Hepatocyte (in vitro differentiated cells): ENCODE measurements at regions not wholly inside any gene's neighbourhood (a gene's known extent, or its start where the extent isn't known, plus 50 kb on each side); places are given as distances from the start of the nearest gene placed in this dataset.

Experiments
- DNase-seq: peaks from one replicate; pipeline ENCODE4 v3.0.0-alpha.2; 2016; ENCODE audit warnings: low spot score
- H2AFZ ChIP-seq: fragments of 200-600 bp; sonication (generic); 2 replicates; pipeline ENCODE4 v1.6.0; 2016; ENCODE audit warnings: antibody characterized with exemption, mild to moderate bottlenecking
- H3K27ac ChIP-seq: fragments of 200-600 bp; sonication (generic); 2 replicates; pipeline ENCODE4 v1.5.1; 2016; ENCODE audit warnings: mild to moderate bottlenecking
- H3K27me3 ChIP-seq: fragments of 200-600 bp; sonication (generic); 2 replicates; pipeline ENCODE4 v1.6.1; 2016
- H3K36me3 ChIP-seq: fragments of 200-600 bp; sonication (generic); replicated peaks from 2 replicates; pipeline ENCODE4 v1.5.1; 2016; ENCODE audit warnings: low read depth; ENCODE audit not compliant: insufficient read depth
- H3K4me1 ChIP-seq: fragments of 200-600 bp; sonication (generic); 2 replicates; pipeline ENCODE4 v1.5.1; 2016; ENCODE audit warnings: mild to moderate bottlenecking, moderate library complexity; ENCODE audit not compliant: insufficient read depth
- H3K4me2 ChIP-seq: fragments of 200-600 bp; sonication (generic); 2 replicates; pipeline ENCODE4 v1.6.0; 2016
- H3K4me3 ChIP-seq: fragments of 200-600 bp; sonication (generic); 2 replicates; pipeline ENCODE4 v1.5.1; 2016; ENCODE audit warnings: mild to moderate bottlenecking
- H3K79me2 ChIP-seq: fragments of 200-600 bp; sonication (generic); 2 replicates; pipeline ENCODE4 v1.6.0; 2017; ENCODE audit warnings: mild to moderate bottlenecking
- H3K9me2 ChIP-seq: fragments of 200-600 bp; sonication (generic); replicated peaks from 2 replicates; pipeline ENCODE4 v1.6.0; 2017; ENCODE audit warnings: mild to moderate bottlenecking; ENCODE audit not compliant: insufficient read depth
- H3K9me3 ChIP-seq: fragments of 200-600 bp; sonication (generic); 2 replicates; pipeline ENCODE4 v1.5.1; 2016; ENCODE audit warnings: low read depth, mild to moderate bottlenecking
- H4K20me1 ChIP-seq: fragments of 200-600 bp; sonication (generic); 2 replicates; pipeline ENCODE4 v1.6.0; 2016; ENCODE audit warnings: mild to moderate bottlenecking; ENCODE audit not compliant: insufficient read depth, poor library complexity, severe bottlenecking
- CTCF ChIP-seq: fragments of 200-600 bp; sonication (generic); IDR thresholded peaks from 2 replicates; pipeline ENCODE4 v1.5.1; 2016; ENCODE audit warnings: antibody characterized with exemption, mild to moderate bottlenecking; ENCODE audit not compliant: poor library complexity
- EZH2 ChIP-seq: fragments of 200-600 bp; sonication (generic); IDR thresholded peaks from 2 replicates; pipeline ENCODE4 v1.6.1; 2016; ENCODE audit warnings: antibody characterized with exemption, mild to moderate bottlenecking, borderline replicate concordance
- EZH2phosphoT487 ChIP-seq: fragments of 200-600 bp; sonication (generic); IDR thresholded peaks from one replicate; pipeline ENCODE4 v1.6.1; 2018; ENCODE audit warnings: antibody characterized with exemption, mild to moderate bottlenecking, low read depth, moderate library complexity; ENCODE audit not compliant: unreplicated experiment, severe bottlenecking
- WGBS: methylation state at CpG from one replicate; pipeline ENCODE4 v1.1.6; 2016; ENCODE audit warnings: low lambda C conversion rate; ENCODE audit errors: missing lambda C conversion rate; 5-methylcytosine and 5-hydroxymethylcytosine counted together

GRCh38 chr4:122978789-122979188, 56.4 kb upstream of the NUDT6 start:
- Histone ChIP-seq H3K27ac (no peak overlapping the region), H3K36me3 (no peaks in the 10 kb centered on the region)
- WGBS, result 97% methylated on average over 5 of the region's 5 CpGs

GRCh38 chr4:122980860-122981259, 58.5 kb upstream of the NUDT6 start:
- no peak overlapping the region for H3K4me3 ChIP-seq
- H3K79me2 ChIP-seq, result no peaks in the 10 kb centered on the region
- no peak overlapping the region for H2AFZ ChIP-seq
- no peak for DNase-seq
- H3K27me3 ChIP-seq, result no peaks in the 10 kb centered on the region
- H3K4me2 ChIP-seq, result no peak overlapping the region
- H3K36me3 ChIP-seq, result no peaks in the 10 kb centered on the region
- no peaks in the 10 kb centered on the region for H3K4me1 ChIP-seq
- no peak for TF ChIP-seq CTCF
- TF ChIP-seq EZH2phosphoT487, result no peak
- TF ChIP-seq EZH2, result no peak
- H4K20me1 ChIP-seq, result no peaks in the 10 kb centered on the region
- no peak overlapping the region for H3K27ac ChIP-seq
- no peaks in the 10 kb centered on the region for H3K9me2 ChIP-seq
- H3K9me3 ChIP-seq, result no peaks in the 10 kb centered on the region

More at GRCh38 chr4:122978789-122979188, 56.4 kb upstream of the NUDT6 start:
- Histone ChIP-seq H3K27me3 (no peaks in the 10 kb centered on the region), H4K20me1 (no peaks in the 10 kb centered on the region), H3K4me3 (no peak overlapping the region), H3K9me3 (no peaks in the 10 kb centered on the region), H3K4me2 (no peak overlapping the region), H2AFZ (no peak overlapping the region), H3K9me2 (no peaks in the 10 kb centered on the region), H3K4me1 (no peaks in the 10 kb centered on the region), H3K79me2 (no peaks in the 10 kb centered on the region)
- no peak for DNase-seq
- TF ChIP-seq EZH2phosphoT487, result no peak
- no peak for TF ChIP-seq EZH2

DNA sequence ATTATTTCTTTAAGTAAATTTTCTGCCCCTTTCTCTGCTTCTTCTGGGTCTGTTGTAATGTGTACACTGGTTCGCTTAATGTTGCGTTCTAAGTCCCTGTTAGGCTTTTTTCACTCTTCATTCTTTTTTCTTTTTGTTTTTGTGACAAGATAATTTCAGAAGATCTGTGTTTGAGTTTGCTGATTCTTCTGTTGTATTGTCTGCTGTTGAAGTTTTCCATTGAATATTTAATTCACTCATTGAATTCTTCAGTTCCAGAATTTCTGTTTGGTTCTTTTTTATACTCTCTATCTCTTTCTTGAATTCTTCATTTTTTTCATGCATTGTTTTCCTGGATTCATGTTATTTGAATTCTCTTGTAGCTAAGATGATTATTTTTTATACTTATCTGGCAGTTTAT, 66.3 kb upstream of the NUDT6 start:
- Histone ChIP-seq H3K27me3 (no peaks in the 10 kb centered on the region), H2AFZ (no peak overlapping the region), H3K79me2 (no peaks in the 10 kb centered on the region), H3K4me3 (no peak overlapping the region), H3K27ac (no peak overlapping the region), H4K20me1 (no peaks in the 10 kb centered on the region), H3K36me3 (no peaks in the 10 kb centered on the region), H3K4me1 (no peaks in the 10 kb centered on the region), H3K9me3 (peaks cover 11% of the 10 kb centered on the region), H3K4me2 (no peak overlapping the region), H3K9me2 (no peaks in the 10 kb centered on the region)
- no peak for DNase-seq
- TF ChIP-seq CTCF (no peak), EZH2 (no peak), EZH2phosphoT487 (no peak)
- WGBS, result 100% methylated on average over 2 of the region's 2 CpGs

GRCh38 chr4:122990891-122991290, 68.5 kb upstream of the NUDT6 start:
- H4K20me1 ChIP-seq, result no peaks in the 10 kb centered on the region
- no peaks in the 10 kb centered on the region for H3K4me1 ChIP-seq
- no peak overlapping the region for H3K4me3 ChIP-seq
- H3K27me3 ChIP-seq, result no peaks in the 10 kb centered on the region
- H3K4me2 ChIP-seq, result no peak overlapping the region
- H3K36me3 ChIP-seq, result no peaks in the 10 kb centered on the region
- H3K79me2 ChIP-seq, result no peaks in the 10 kb centered on the region
- no peak overlapping the region for H3K27ac ChIP-seq
- no peaks in the 10 kb centered on the region for H3K9me2 ChIP-seq
- 98% methylated on average over 2 of the region's 2 CpGs for WGBS
- H2AFZ ChIP-seq, result no peak overlapping the region
- H3K9me3 ChIP-seq, result peaks cover 11% of the 10 kb centered on the region
- no peak for DNase-seq
- TF ChIP-seq EZH2phosphoT487 (no peak), CTCF (no peak), EZH2 (no peak)
